Muscle of back (tissue), 3 donors: ENCODE measurements at regions not wholly inside any gene's neighbourhood (a gene's known extent, or its start where the extent isn't known, plus 50 kb on each side); places are given as distances from the start of the nearest gene placed in this dataset.
A peak's percentile ranks its signal among the peaks of the same experiment; 100 is the strongest.

ENCODE experiments used
- DNase-seq, 3 donors: peaks; one replicate each; pipeline versions ENCODE4 v3.0.0 to v3.0.0-alpha.2; 2013

DNA sequence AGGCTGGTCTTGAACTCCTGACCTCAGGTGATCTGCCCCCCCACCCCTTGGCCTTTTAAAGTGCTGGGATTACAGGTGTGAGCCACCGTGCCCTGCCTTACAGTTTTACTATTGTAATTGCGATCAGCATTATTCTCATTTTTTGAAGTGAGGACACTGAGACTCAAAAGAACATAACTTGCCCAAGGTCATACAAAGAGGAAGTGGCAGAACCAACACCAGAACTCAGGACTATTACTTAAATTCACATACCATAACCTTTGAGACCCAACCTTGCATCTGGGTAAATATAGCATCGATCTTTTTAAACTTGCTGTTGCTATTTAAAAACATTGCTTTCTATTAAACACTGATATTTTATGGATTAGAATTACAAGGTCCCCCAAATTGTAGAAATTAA lies 54.2 kb downstream of the FOXI1 start:
- DNase-seq, result no peak

DNA sequence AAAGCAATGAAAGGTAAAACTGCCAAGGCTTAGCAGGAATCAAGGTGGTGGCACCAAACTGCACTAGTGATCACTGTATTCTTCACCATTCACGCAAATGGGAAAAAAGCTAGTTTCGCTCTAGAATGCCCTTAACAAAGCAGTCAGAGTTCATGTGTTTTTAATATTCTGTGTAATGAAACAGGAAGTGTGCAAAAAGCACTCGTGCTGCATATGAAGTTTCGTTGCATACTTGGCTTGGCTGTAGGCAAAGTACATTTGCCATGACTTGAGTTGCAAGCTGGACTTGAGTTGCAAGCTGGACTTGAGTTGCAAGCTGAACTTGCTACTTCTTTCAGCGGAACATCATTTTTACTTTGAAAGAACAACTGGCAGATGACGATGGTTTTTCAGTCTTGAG lies 55.4 kb downstream of the FOXI1 start:
- peak in 1 of 3 donors; percentile 37 for DNase-seq

DNA sequence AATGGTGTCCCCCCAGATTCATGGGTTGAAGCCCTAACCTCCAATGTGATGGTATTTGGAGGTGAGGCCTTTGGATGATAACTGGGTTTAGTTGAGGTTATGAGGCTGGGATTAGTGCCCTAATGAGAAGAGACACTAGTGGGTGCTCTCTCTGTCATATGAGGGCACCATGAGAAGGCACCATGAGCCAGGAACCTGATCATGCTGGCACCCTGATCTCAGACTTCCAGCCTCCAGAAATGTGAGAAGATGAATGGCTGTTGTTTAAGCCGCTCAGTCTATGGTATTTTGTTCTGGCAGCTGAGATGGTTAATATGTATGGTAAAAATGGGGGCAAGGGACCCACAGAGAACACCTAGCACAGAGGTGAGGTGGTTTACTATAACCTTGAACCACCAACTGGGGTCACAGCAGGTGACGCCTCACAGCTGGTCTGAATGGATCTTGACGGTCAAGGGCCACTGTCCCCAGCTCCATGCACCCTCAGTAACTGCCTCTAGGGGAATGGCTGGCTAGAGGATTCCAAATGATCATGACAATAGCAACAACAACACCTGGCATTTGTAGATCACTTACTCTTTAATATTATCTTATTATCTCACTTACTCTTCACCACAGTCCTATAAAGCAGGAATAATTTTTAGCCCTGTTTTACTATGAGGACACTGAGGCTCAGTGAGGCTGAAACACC lies 57.1 kb downstream of the FOXI1 start:
- DNase-seq, result no peak

DNA sequence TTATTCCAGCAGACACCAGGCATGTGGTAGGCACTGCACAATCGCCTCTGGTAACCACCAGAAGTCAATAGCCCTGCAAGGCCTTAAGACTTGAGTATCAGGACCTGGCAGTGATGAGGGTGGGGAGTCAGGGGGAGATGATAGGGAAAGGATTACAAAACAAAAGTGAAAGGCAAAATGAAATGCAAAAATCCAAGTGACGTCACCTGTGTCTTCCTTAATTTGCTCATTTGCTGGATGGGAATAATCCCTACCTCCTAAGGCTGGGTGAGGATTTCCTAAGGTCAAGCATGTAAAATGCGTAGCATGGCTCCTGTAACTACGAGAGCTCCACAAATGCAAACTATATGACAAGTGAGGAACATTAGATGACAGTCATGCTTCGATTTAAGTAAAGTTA lies 58.4 kb downstream of the FOXI1 start:
- no peak for DNase-seq

DNA sequence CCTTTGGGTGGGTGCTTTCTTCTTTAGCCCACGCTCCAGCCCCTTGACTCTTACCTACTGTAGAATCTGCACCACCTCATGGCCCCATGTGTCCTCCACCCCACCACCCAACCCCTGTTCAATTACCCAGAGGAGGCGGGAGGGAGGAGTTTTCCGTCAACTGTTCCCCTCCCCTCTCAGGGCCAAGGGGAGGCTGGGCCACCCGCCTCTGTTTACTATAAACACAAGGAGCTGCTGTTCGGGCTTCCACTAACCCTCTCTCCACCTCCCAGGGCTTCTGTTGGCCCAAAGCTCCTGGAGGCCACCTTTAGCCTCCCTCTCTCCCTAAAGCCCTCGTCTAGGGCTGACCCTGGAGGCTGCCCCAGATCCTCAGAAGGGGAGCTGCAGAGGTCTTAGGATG lies 59.2 kb downstream of the FOXI1 start:
- DNase-seq, result no peak

DNA sequence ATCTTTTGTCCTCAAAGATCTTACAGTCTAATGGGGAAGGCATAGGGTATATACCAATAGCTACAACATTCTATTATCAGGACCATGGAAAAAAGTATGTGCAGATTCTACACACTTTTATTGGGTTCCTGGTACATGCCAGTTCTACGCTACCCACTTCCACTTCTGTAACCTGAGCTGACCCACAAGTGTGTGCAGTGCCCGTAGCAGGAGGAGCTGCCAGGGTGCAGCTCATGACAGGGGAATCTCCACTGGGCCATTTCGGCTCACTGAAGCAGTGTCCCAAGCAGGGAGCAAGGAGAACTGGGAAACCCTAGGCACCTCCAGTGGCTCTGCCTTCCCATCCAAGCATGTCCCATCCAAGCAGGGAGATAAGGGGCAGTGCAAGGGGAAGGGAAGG lies 60.4 kb downstream of the FOXI1 start:
- no peak for DNase-seq

DNA sequence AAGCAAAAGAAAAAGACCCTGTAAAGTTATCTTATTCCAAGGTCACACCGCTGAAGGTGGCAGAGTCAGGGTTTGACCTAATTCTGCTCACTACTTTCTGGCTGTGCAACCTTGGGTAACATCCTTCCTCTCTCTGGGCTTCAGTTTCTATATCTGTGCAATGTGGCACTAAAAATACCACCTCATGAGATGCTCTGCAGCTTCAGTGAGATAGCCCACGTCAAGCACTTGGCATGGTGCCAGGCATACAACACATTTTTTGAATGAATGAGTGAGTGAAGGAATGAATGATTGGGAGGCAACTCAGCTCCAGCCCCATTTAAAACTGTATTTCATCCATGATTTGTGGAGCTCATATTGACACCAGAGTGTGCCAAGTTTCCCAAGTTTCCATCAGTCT lies 62.3 kb downstream of the FOXI1 start:
- DNase-seq, result no peak

DNA sequence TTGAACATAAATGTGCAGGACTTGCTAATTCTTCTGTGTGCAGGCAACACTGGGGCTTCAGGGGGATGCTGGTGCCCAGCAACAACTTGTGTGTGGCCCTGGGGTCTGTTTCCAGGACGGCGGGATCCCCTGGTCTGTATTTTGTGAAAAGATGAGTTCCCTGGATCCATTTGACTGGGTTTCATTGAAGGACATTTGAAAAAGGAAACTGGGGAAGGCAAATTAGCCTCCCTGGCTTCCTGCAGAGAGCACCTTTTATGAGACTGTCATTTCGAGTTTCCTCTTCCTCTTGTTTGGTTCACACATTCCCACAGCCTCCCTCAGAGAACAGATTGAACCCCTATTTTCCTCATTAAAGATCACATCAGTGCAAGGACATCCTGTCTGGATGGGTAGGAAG lies 63.1 kb downstream of the FOXI1 start:
- DNase-seq, result no peak

DNA sequence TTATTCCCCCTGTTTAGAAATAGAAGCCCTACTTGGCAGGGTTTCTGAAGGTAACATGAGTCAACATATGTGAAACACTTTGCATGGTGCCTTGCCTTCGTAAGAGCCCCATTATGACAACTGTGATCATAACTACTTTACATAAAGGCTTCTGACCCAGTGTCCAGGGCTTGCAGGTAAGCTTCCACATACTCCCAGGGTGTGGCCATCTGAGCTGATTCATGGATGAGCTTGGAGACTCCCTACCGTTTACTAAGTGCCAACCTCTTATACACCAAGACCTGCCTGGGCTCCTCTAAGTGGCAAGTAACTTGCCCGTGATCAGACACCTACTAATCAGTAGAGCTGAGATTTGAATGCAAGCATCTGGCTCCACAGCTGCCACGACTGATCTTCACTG lies 62.8 kb upstream of the C5orf58 start:
- DNase-seq, result no peak

DNA sequence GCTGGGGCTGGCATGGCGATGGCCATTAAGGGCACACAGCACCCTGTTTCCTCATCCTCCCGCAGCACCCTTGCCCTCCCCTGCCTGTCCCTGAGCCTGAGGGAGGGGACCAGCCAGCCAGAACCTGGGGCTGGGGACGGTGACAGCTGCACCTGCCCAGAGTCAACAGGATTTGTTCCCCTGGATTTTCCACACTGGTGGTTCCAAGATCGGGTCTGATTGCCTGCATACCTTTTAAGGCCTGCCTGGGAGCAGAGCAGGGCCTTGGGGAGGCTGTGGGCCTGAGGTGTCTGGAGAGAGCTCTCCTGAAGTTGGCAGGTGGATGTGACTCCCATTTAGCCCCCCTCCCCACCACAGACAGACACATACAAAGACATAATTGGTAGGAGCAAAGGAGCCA lies 61.0 kb upstream of the C5orf58 start:
- no peak for DNase-seq

DNA sequence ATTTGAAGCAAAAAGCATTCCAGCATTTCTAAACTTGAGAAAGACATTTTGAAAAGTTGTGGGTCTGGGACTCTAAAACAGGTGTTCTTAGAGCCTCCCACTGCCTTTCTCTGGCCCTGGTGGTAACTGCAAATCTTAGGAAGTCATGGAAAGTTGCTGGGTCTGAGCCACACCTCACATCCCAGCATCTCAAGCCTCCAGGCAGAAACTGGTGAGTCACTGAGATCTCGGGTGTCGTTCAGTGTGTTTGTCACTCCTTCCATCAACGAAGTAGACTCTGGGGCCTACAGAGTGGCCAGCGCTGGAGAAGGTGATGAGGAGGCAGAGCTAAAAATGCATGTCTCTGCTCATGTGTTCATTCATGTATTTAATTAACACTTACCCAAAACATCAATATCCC lies 59.6 kb upstream of the C5orf58 start:
- DNase-seq, result no peak

DNA sequence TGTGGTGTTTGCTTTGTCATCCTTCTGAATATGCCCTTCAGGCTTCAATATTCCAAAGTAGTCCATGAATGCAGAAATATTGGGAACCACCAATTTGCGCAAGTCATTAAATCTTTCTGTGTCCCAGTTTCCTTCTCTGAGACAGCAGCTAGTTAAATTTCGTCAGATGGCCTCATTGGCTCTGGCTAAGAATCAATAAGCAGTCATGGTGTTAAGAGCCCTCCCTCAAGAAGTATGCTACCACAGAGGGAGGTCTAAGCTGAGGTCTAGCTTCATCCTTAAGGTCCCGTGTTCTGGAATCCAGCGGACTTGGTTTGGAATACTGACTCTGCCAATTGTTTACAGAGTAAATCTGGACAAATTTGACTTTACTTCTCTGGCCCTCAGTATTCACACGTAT lies 59.1 kb upstream of the C5orf58 start:
- no peak for DNase-seq

DNA sequence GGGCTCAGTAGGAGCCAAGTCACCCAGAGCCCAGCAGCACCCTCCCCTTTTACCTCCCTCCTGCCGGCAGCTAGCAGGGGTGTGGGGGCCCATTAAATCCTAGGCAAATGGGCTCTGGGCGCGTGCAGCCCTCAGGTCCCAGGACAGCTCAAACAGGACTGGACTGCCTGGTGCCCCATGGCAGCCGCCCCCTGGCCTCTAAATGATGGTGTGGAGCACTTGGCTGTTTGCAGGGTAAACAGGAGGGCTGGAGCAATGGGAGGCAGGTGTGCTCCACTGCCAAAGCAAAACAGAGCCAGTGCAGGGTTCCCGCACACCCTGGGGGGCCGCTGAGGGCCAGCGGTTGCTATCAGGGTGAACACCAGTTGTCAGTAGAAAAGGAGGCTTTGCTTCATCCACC lies 55.9 kb upstream of the C5orf58 start:
- DNase-seq, result no peak

DNA sequence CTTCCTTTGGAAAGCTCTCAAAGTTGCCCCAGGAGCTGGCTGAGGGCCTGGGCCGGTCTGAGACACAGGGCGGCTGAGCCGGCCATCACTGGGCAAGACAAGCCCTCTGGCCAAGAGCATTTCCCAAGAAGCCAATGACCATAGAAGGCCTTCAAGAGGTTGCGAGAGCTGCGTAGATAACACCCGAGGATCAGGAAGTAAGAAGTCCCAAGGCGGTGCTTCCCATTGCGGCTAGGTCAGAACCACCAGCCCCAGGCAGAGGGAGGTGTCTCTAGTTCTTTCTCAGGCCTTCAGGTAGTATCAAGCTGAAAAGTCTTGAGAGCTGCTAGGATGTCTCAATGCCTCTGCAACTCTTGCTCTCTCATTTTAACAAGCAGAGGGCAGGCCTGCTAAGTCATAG lies 54.0 kb upstream of the C5orf58 start:
- no peak for DNase-seq

DNA sequence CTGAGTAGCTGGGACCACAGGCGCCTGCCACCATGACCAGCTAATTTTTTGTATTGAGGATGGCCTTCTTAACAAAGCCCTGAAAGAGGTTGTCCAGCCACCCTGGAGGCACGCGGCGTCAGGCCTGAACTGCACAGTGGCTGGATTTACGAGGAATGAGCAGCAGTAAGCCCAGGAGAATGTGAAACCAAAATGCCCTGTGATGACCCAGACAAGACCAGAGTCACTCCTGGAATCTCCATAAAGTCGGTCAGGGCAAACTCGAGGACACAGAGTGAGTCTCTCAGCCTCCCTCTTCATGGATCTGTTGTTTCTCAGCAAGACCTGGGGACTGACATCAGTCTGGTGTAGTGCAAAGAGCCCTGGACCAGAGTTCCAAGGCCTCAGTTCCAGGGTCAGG lies 53.2 kb upstream of the C5orf58 start:
- no peak for DNase-seq

DNA sequence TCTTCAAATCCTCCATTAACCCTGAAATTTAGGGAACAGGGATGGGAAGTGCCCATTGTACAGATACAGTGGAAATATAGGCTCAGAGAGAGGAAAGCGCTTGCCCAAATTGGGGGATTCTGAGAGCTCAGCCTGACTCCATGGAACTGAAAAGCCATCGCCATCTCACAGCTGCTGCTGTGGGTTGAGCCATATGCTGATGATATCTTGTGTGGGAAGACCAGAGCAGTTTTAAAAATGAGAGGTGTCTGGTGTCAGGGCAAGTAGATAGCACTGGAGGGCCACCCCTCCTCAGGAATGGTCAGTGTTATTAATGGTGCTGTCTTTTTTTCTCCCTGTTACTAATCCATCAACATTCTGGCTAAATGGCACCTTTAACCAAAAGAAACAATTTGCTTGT lies 50.9 kb upstream of the C5orf58 start:
- no peak for DNase-seq

DNA sequence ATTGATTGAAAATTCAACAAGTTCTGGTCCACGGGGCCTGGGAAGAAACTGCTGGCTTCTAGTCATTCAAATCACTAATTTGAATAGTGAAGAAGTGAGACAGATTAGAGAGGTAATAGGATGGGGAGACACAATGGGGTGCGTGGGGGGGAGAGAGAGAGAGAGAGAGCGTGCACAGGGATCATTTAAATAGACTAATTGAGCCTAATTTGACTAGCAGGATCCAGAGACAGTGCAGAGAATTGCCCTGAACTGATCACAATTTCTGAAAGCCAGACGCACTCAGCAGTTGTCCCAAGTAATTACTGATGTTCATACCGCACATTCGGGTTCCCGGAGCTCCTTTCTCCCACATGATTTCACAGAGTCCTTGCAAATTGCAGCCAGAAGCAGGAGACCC lies 50.3 kb upstream of the C5orf58 start:
- no peak for DNase-seq
